Neural cell (in vitro differentiated cells): ENCODE measurements at regions not wholly inside any gene's neighbourhood (a gene's known extent, or its start where the extent isn't known, plus 50 kb on each side); places are given as distances from the start of the nearest gene placed in this dataset.

Source experiments
- EP300 ChIP-seq: fragments of 450-650 bp; conservative IDR thresholded peaks from 2 replicates; pipeline ENCODE4 v1.6.1; 2014; ENCODE audit warnings: antibody characterized with exemption, mild to moderate bottlenecking, moderate library complexity; ENCODE audit not compliant: poor library complexity, severe bottlenecking
- EZH2 ChIP-seq: fragments of 200-600, 300-800 bp; shearing (Covaris generic), sonication (generic); IDR thresholded peaks from 2 replicates; pipeline ENCODE4 v1.6.1; 2014; ENCODE audit warnings: antibody characterized with exemption, low read length, borderline replicate concordance, mild to moderate bottlenecking; ENCODE audit not compliant: insufficient read depth, poor library complexity, severe bottlenecking
- POLR2AphosphoS5 ChIP-seq: IDR thresholded peaks from 2 replicates; pipeline ENCODE4 v1.6.1; 2012
- TAF1 ChIP-seq: IDR thresholded peaks from 2 replicates; pipeline ENCODE4 v1.6.1; 2012; ENCODE audit warnings: low read depth
- TF ChIP-seq, protein P1 (sequence below): fragments of 450-650 bp; IDR thresholded peaks from 2 replicates; pipeline ENCODE4 v1.5.1; 2014; ENCODE audit warnings: antibody characterized with exemption, mild to moderate bottlenecking, moderate library complexity; ENCODE audit not compliant: poor library complexity, severe bottlenecking

DNA sequence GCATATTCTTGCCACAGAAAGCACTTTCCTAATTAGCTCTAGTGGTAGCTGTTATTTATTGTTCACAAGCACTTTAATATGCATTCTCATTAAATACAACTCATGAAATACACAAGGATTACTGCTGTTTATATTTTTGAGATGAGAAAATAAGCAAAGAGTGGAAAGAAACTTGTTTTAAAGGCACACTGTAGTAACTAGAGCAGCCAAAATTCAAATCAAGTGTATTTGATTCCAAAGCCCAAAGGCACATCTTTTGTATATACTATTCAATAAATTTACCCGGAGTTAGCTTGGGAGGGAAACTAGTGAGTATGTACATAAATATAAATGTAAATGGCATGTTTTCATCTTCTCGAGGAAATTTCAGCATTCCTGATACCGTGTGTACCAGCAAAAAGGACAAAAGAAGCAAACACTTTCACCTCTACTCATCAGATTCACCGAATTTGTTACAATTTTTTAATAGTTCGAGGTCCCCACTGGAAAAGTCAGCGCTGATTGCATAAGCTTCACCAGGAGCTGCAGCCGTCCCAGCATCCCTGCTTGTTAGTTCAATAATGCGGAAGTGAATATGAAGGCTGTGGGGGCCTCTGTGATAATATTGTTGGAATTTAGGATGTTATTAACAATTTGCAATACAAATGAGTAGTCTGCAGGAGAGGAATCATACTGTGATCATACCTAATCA, 371.6 kb upstream of the MON1B start:
- TF ChIP-seq EZH2 (no peak), POLR2AphosphoS5 (no peak), EP300 (no peak), TAF1 (no peak)
- TF ChIP-seq, protein P1, sequence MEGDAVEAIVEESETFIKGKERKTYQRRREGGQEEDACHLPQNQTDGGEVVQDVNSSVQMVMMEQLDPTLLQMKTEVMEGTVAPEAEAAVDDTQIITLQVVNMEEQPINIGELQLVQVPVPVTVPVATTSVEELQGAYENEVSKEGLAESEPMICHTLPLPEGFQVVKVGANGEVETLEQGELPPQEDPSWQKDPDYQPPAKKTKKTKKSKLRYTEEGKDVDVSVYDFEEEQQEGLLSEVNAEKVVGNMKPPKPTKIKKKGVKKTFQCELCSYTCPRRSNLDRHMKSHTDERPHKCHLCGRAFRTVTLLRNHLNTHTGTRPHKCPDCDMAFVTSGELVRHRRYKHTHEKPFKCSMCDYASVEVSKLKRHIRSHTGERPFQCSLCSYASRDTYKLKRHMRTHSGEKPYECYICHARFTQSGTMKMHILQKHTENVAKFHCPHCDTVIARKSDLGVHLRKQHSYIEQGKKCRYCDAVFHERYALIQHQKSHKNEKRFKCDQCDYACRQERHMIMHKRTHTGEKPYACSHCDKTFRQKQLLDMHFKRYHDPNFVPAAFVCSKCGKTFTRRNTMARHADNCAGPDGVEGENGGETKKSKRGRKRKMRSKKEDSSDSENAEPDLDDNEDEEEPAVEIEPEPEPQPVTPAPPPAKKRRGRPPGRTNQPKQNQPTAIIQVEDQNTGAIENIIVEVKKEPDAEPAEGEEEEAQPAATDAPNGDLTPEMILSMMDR: no peak
